HL-60 (cell line): ENCODE measurements at regions not wholly inside any gene's neighbourhood (a gene's known extent, or its start where the extent isn't known, plus 50 kb on each side); places are given as distances from the start of the nearest gene placed in this dataset.

Experiments
- CTCF ChIP-seq: IDR thresholded peaks from one replicate; pipeline ENCODE4 v1.5.1; 2011; ENCODE audit warnings: low read length, control low read depth, inconsistent platforms; ENCODE audit not compliant: insufficient read depth
- POLR2AphosphoS5 ChIP-seq: IDR thresholded peaks from 2 replicates; pipeline ENCODE4 v1.6.1; 2012; ENCODE audit warnings: low read depth
- SPI1 ChIP-seq: IDR thresholded peaks from 2 replicates; pipeline ENCODE4 v1.6.1; 2012; ENCODE audit warnings: low read depth, mild to moderate bottlenecking, borderline replicate concordance
- TF ChIP-seq, protein P1 (sequence below): IDR thresholded peaks from 2 replicates; pipeline ENCODE4 v1.6.1; 2012; ENCODE audit warnings: low read depth; ENCODE audit not compliant: insufficient replicate concordance

GRCh38 chr17:34166352-34166751 is 88.7 kb upstream of the CCL2 start:
- no peak for TF ChIP-seq CTCF
- TF ChIP-seq POLR2AphosphoS5 = no peak
- TF ChIP-seq, protein P1, sequence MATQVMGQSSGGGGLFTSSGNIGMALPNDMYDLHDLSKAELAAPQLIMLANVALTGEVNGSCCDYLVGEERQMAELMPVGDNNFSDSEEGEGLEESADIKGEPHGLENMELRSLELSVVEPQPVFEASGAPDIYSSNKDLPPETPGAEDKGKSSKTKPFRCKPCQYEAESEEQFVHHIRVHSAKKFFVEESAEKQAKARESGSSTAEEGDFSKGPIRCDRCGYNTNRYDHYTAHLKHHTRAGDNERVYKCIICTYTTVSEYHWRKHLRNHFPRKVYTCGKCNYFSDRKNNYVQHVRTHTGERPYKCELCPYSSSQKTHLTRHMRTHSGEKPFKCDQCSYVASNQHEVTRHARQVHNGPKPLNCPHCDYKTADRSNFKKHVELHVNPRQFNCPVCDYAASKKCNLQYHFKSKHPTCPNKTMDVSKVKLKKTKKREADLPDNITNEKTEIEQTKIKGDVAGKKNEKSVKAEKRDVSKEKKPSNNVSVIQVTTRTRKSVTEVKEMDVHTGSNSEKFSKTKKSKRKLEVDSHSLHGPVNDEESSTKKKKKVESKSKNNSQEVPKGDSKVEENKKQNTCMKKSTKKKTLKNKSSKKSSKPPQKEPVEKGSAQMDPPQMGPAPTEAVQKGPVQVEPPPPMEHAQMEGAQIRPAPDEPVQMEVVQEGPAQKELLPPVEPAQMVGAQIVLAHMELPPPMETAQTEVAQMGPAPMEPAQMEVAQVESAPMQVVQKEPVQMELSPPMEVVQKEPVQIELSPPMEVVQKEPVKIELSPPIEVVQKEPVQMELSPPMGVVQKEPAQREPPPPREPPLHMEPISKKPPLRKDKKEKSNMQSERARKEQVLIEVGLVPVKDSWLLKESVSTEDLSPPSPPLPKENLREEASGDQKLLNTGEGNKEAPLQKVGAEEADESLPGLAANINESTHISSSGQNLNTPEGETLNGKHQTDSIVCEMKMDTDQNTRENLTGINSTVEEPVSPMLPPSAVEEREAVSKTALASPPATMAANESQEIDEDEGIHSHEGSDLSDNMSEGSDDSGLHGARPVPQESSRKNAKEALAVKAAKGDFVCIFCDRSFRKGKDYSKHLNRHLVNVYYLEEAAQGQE = no peak
- no peak for TF ChIP-seq SPI1
